ENCODE measurements at regions not wholly inside any gene's neighbourhood (a gene's known extent, or its start where the extent isn't known, plus 50 kb on each side); places are given as distances from the start of the nearest gene placed in this dataset.
"Not testable (repeated sequence)": the region's sequence is repeated elsewhere in the genome, so short reads cannot be mapped to it uniquely, and the experiment has no call there.

- TF ChIP-seq CTCF (IDR thresholded peaks at IDR 0.05; ENCODE audit: low read depth, low read length, missing control alignments): no peak
- no peak overlapping the region for H3K4me3 ChIP-seq (ENCODE audit: low read depth, low read length)
- in situ Hi-C loops (cut with HindIII; ENCODE audit: low sequenced_read_pairs): no loop called here
- no peak for DNase-seq (ENCODE audit: low read depth)
These were observed 142.0 kb upstream of the KCTD3 start for GRCh38 chr1:215425138-215425537.

GRCh38 chr1:215426101-215426500 is 141.0 kb upstream of the KCTD3 start:
- TF ChIP-seq CTCF (IDR thresholded peaks at IDR 0.05; ENCODE audit: low read depth, low read length, missing control alignments): no peak
- DNase-seq (ENCODE audit: low read depth): no peak
- no peak overlapping the region for H3K4me3 ChIP-seq (ENCODE audit: low read depth, low read length)
- in situ Hi-C loops (cut with HindIII; ENCODE audit: low sequenced_read_pairs): no loop called here

- H3K4me3 ChIP-seq (ENCODE audit: low read depth, low read length); in situ Hi-C loops (cut with HindIII; ENCODE audit: low sequenced_read_pairs); DNase-seq (ENCODE audit: low read depth): not testable (repeated sequence)
These were observed 134.4 kb upstream of the KCTD3 start for GRCh38 chr1:215432483-215433227.

- H3K4me3 ChIP-seq (ENCODE audit: low read depth, low read length): no peak overlapping the region
- DNase-seq (ENCODE audit: low read depth): no peak
- in situ Hi-C loops (cut with HindIII; ENCODE audit: low sequenced_read_pairs): no loop called here
- TF ChIP-seq CTCF (IDR thresholded peaks at IDR 0.05; ENCODE audit: low read depth, low read length, missing control alignments): no peak
These were observed 133.9 kb upstream of the KCTD3 start for GRCh38 chr1:215433237-215433636.

GRCh38 chr1:215439549-215439948 is 127.6 kb upstream of the KCTD3 start:
- DNase-seq (ENCODE audit: low read depth): no peak
- in situ Hi-C loops (cut with HindIII; ENCODE audit: low sequenced_read_pairs): no loop called here
- no peak overlapping the region for H3K4me3 ChIP-seq (ENCODE audit: low read depth, low read length)
- TF ChIP-seq CTCF (IDR thresholded peaks at IDR 0.05; ENCODE audit: low read depth, low read length, missing control alignments): no peak

GRCh38 chr1:215444715-215445414 is 122.2 kb upstream of the KCTD3 start:
- H3K4me3 ChIP-seq (ENCODE audit: low read depth, low read length): no peak overlapping the region
- no peak for TF ChIP-seq CTCF (IDR thresholded peaks at IDR 0.05; ENCODE audit: low read depth, low read length, missing control alignments)
- DNase-seq (ENCODE audit: low read depth): no peak
- in situ Hi-C loops (cut with HindIII; ENCODE audit: low sequenced_read_pairs): no loop called here

- DNase-seq (ENCODE audit: low read depth); in situ Hi-C loops (cut with HindIII; ENCODE audit: low sequenced_read_pairs); H3K4me3 ChIP-seq (ENCODE audit: low read depth, low read length): not testable (repeated sequence)
These were observed 119.1 kb upstream of the KCTD3 start for GRCh38 chr1:215448014-215448413.

GRCh38 chr1:215449147-215449546 is 118.0 kb upstream of the KCTD3 start:
- DNase-seq (ENCODE audit: low read depth); in situ Hi-C loops (cut with HindIII; ENCODE audit: low sequenced_read_pairs); H3K4me3 ChIP-seq (ENCODE audit: low read depth, low read length): not testable (repeated sequence)

Data from astrocyte of the cerebellum (primary cell).